ENCODE measurements at regions not wholly inside any gene's neighbourhood (a gene's known extent, or its start where the extent isn't known, plus 50 kb on each side); places are given as distances from the start of the nearest gene placed in this dataset.

DNA sequence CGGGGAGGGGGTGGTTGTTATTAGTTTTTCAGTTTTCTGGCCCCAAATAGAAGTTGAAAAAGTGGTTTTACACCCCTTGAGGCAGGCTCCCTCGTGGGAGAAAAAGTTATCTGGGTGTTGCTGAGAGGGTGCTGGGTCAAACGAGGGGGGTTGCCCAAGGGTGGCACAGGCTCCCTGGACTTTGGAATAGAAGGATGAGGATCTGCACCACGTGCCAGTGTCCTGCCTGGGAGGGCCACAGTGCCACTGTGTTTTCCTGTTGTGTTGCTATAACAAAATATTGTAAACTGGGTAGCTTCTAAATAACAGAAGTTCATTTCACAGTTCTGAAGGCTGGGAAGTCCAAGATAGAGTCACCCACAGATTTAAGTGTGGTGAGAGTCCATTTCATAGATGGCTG, 181.9 kb downstream of the CXCL12 start:
- in situ Hi-C loops (cut with HindIII; ENCODE audit: low sequenced_read_pairs): no loop called here

DNA sequence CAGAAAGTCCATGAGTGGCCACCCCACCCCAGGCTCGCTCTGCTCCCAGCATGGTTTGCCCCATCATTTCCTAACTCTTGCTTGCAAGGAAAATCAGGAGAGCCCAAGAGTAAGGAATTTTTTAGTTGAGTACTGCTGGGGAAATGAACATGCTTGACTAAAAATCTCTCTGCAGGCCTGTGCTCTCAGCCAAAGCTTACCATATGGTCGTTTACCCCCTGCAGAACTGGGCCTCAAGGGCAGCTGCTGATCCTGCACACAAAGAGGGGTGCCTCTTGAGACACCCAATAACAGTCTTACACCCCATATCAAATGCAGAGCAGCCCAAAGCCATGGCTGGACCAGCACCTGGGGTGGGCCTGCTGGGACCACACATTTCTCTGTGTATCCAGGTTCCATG, 183.2 kb downstream of the CXCL12 start:
- in situ Hi-C loops (cut with HindIII; ENCODE audit: low sequenced_read_pairs): no loop called here

DNA sequence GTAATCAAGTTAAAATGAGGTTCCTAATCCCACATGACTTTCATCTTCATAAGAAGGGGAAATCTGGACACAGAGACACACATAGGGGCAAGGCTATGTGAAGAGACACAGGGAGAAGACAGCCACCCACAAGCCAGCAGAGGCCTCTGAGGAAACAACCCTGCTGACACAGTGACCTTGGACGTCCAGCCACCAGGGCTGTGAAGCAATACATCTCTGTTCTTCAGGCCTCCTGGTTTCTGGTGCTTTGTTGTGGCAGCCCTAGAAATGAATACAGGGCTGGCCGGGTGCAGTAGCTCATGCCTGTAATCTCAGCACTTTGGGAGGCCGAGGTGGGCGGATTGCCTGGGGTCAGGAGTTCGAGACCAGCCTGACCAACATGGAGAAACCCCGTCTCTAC, 183.9 kb downstream of the CXCL12 start:
- in situ Hi-C loops (cut with HindIII; ENCODE audit: low sequenced_read_pairs): no loop called here

DNA sequence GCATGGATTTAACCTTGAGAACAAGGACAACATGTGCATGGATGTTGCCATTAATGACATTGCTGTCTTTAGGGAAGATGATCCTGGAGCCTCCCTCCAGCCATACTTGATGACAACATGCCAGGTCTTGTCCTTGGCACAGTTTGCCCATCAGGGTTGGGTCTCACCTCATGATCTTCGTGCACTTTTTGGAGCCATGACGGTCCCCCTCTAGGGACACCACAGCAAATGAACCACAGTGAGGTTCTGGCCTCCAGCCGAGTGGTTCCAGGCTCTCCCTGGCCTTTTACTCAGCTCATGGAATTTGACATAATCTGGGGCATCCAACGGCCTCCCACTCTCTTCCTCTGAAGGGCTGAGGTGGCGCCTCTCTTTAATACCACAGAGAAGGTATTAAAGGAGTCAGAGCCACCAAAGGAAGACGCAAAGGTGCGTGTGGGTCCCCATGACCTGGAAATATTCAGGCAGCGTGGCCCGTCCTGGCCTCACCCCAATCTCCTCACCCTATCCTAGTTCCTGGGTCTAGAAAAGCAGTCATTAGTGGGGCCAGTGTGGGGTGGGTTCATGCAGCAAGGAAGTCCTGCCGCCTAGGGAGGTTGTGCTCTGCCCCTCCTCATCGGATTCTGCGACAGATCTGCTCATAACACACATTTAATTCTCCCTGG, 184.8 kb downstream of the CXCL12 start:
- in situ Hi-C loops (cut with HindIII; ENCODE audit: low sequenced_read_pairs): no loop called here

DNA sequence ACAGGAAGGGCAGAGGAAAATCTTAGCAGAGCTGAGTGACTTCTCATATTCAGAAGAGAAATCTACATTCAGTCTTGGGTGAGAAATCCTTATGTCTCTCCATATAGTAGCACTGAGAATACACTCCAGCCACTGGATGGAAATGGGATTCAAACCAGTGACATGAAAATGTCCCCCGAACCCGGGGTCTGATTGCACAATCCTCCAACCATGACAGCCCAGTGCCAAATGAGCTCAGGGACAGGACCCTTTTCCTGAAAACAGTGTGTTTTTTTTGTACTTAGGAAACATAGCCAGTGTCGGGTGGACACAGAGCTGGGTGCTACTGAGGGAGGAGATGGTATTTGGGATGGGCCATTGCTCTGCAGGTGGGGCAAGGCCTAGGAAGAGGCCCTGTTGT, 185.6 kb downstream of the CXCL12 start:
- in situ Hi-C loops (cut with HindIII; ENCODE audit: low sequenced_read_pairs): no loop called here

DNA sequence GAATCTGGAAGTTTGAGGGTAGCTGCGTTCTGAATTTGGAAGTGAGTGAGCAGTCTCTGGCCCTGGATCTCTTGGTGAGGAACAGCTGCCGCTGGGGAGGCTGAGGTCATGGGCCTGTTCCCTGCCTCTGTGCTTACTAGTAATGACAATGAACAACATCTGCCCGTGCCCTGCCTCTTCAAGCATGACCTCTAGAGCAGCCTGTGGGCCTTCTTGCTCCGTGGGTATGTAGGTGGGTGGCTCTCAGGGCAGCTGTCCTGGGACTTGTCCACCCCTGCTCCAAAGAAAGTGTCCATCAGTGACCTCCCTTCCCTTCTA, 186.2 kb downstream of the CXCL12 start:
- in situ Hi-C loops (cut with HindIII; ENCODE audit: low sequenced_read_pairs): no loop called here

DNA sequence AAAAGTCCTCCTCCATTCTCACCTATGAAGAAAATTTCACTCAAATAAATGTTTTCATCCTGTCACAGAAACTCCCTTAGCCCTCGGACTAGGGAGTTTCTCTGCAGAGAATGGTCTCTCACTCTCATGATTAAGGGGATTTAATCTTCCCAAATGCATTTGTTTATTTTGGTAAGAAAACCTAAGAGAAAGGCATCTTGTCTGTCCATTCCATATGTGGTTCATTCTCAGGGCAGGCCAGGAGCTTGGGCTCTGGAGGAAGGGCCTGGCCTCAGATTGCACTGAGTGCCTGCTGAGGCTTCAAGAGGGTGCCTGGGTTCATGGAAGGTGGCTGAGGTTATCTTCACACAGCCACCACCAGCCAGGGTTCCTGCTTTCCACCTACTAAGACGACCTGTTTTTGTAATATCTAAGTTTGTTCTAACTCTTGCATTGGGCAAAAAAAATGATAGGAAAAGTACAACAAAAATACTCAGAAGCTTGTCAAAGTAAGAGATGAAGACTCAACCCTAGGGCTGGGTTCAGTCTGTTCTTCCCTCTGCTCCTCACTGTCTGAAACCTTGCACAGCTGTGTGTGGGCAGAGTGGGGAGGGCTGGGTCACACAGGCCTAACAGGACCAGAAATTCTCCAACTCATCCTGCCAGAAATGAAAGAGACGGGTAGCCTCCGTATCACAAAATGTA, 186.7 kb downstream of the CXCL12 start:
- in situ Hi-C loops (cut with HindIII; ENCODE audit: low sequenced_read_pairs): no loop called here

DNA sequence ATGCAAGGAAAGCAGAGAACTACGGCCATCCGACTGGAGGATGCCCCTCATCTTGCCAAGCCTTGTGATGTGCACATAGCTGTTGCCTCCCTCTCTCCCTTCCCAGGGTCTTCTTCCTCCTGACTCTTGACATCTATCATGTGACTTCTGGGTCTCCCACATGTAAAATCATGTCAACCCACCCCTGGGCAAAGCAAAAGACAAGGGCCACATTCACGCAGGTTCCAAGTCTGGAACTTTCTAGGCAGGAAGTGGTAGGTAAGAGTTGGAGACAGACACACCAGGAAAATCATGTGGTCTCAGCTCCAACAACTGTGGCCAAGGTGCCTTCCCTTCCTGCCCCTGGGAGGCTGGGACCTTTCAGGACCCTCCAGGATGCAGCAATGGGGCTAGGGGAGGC, 187.3 kb downstream of the CXCL12 start:
- in situ Hi-C loops (cut with HindIII; ENCODE audit: low sequenced_read_pairs): no loop called here

DNA sequence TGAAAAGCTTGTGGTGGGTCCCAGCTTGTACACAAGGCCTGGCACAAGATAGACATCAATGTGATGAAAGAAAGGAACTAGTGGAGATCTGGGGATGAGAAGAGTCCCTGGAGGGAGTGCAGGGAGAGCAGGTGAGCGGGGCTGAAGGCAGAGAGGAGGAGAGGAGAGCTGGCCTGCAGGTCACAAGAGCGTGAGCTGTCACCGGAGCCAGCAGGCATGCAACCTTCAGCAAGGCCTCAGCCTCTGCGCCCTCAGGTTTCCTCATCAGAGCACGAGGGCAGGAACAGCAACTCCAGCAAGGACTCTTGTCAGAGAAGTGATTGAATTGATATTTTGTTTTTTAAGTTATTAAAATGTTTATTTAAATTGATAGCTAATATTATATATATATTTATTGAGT, 188.6 kb downstream of the CXCL12 start:
- in situ Hi-C loops (cut with HindIII; ENCODE audit: low sequenced_read_pairs): no loop called here

DNA sequence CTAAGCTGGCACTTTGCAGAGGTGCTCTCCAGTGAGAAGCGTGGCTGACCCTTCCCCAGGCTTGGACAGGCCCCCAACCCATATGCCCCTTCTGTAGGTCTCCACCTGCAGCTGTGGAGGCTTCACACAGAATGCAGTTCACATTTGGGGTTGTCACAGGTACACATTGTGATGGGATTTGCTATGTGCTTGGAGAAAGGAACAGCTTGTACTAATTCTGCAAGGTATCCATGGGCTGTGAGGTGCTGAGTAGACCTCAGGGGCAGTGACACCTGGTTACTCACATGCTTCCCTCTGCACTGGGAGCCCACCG, 188.9 kb downstream of the CXCL12 start:
- in situ Hi-C loops (cut with HindIII; ENCODE audit: low sequenced_read_pairs): no loop called here

DNA sequence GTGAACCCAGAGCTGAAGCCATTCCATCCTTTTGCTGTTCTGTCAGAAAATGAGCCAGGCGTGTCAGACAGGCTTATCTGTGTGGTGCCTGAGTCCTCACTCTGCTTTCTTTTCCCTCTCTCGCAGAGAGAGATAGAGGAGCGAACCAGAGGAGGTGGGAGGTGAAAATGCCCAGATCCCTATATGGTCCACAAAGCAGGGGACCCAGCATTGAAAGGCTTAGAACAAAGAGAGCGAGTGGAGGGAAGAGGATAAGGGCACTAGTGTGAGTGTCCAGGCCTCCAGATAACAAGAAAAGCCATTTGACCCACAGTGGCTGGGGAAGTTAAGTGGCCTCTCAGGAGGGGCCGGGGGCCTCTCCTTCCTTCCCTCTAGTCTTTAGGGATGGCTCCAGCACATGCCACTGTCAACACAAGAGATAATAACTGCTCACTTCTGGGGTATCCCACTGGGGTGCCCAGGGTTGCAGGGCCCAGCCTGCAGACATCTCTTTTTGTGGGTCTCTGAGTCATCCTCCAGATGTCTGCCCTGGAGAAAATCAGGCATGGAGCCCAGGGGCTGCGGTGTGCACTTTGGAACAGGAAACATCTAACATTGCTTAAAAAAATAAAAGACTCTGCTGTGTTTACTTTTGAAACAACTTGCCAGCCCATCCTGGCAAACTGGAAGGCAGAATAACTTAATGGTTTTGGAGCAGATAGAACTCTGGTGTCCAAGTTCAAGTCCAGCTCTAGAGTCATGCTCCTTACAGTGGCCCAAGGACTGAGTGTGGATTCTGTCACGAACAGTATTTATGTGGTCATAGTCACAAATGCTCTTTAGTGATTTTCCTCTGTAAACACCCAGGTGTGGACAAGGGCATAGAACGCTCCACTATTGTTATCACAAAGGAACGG, 189.5 kb downstream of the CXCL12 start:
- in situ Hi-C loops (cut with HindIII; ENCODE audit: low sequenced_read_pairs): no loop called here

DNA sequence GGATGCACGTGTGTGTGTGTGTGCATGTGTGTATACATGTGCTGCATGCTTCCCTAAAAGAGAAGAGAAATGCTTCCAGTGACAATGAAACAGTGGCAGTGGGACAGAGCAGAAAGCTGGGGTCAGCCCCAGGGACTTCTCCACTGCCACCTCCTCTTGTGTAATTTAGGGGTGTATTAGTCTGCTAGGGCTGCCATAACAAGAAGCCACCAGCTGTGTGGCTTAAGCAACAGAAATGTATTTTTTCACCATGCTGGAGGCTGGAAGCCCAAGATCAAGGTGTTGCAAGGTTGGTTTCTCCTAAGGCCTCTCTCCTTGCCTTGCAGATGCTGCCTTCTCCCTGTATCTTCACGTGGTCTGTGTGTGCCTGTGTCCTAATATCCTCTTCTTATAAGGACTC, 190.5 kb downstream of the CXCL12 start:
- in situ Hi-C loops (cut with HindIII; ENCODE audit: low sequenced_read_pairs): no loop called here

DNA sequence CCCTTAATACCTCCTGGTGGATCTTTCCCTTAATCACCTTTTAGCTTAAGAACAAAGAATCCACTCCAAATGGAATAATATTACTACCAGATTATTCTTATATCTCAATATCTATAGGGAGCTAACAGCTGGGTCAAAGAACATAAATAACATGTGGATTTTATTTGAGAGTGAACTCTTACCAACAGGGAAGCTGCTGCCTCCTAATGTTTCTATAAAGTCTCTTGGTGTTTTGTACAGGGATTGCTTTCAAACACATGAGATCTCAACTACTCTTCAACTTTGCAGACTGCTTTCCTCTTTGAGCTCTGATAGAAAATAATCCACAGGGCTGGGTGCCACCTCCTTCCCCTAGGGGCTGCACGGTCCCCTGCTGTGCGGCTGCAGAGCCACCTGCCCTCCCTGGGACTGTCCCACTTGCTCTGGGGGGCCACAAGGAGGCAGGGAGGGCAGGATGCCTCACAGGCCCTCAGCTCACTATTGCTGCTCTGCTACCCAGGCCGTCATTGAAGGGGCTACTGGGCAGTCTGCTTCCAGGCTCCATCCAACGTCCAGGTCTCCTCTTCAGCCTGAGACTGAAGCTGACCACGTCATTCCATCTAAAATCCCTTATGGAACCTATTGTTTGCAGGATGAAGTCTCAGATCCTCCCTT, 191.2 kb downstream of the CXCL12 start:
- in situ Hi-C loops (cut with HindIII; ENCODE audit: low sequenced_read_pairs): no loop called here

DNA sequence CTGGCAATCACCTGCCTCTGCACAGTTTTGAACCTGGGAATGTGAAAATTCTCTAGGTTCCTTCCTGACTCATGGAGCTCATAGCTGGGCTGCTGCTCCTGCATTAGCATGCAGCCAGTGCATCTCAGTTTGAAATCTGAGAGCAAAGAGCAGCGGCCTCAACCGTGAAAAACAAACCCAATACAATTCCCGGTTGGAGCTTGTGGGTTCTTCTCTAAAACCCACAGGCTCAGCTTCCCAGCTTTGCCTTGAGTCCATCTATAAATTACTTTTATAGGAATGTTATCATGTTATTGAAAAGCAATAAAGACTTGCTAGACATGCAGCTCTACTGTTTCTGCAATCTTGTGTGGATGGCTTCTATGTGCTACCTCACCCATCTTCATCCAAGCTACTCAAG, 191.7 kb downstream of the CXCL12 start:
- in situ Hi-C loops (cut with HindIII; ENCODE audit: low sequenced_read_pairs): no loop called here

DNA sequence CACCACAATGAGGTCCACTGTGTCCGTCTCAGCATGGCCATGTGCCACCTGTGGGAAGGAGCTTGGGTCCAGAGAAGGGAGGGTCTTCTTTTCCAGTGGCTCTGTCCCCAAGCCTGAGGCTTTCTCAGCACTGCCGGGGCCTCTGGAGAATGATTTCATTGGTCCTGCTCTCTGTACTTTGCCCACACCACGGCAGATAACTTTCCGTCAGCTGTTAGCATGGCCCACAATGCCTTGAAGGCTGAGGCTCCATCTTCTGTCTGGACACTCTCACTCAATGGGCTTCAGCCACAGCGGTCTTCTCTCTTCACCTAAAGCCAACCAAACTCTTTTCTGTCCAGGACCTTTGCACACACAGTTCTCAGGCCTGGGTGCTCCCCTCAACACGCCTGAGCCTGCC, 192.5 kb downstream of the CXCL12 start:
- in situ Hi-C loops (cut with HindIII; ENCODE audit: low sequenced_read_pairs): no loop called here

DNA sequence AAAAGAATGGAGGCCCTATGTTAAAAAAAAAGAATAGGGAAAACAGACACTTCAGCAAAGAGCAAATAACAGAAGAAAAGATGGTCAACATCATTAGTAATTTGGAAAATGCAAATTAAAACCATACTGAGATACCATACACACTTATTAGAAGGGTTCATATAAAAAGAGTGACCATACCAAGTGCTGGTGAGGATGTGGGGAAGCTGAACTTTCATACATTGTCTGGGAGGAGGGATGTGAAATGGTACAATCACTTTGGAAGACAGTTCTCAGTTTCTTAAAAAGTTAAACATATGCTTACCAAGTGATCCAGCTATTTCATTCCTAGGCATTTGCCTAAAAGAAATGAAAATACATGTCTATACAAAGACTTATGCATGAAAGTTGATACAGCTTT, 194.4 kb downstream of the CXCL12 start:
- in situ Hi-C loops (cut with HindIII; ENCODE audit: low sequenced_read_pairs): no loop called here

DNA sequence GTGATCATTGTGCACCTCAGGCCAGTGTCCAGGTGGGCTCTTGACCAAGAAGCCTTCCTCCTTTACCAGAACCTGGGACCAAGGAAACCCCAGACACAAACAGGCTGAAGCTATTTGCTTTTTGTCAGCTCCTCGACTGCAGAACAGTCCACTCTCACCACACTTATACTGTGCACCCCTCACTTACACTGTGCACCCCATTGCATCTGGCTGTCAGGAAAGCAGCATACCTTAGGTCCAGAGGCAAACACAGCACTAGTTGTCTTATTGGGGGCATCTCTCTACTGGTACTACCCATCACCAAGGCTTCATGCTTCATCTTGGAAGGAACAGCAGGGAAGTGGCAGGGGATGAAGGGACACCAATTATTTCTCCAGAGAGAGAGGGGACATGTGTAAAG, 198.1 kb downstream of the CXCL12 start:
- in situ Hi-C loops (cut with HindIII; ENCODE audit: low sequenced_read_pairs): no loop called here

DNA sequence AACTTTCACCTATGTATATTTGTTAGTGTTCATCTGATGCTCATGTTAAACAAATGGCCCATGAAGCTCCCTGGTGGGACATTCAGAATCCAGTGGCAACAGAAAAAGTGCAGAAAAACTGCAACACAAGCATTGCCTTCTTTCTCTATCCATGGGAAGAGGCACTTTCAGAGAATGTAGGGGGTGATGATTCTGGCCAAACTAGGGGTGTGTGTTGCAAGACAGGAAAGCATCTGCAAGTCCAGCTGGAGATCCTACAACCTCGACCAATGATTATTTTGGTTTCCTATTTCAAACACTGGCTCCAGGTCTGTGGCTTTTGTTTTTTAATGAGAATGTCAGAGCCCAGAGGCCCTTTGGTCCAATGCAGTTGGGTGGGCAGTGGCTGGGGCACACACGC, 198.7 kb downstream of the CXCL12 start:
- in situ Hi-C loops (cut with HindIII; ENCODE audit: low sequenced_read_pairs): no loop called here

DNA sequence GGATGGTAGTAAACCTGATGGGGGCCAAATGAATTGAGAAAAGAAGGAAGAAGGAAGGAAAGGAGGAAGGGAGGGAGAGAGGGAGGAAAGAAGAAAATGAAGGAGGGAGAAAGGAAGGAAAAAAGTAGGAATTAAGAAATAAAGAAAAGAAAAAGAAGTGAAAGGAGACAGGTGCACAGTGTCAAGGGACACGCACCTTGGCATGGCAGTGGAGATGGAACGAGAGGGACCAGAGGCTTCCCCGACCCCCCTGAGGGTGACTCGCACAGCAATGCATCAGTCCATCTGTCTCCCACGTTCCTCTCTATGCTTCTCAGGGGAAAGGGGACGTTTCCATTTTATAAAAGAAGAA, 199.6 kb downstream of the CXCL12 start:
- in situ Hi-C loops (cut with HindIII; ENCODE audit: low sequenced_read_pairs): no loop called here

DNA sequence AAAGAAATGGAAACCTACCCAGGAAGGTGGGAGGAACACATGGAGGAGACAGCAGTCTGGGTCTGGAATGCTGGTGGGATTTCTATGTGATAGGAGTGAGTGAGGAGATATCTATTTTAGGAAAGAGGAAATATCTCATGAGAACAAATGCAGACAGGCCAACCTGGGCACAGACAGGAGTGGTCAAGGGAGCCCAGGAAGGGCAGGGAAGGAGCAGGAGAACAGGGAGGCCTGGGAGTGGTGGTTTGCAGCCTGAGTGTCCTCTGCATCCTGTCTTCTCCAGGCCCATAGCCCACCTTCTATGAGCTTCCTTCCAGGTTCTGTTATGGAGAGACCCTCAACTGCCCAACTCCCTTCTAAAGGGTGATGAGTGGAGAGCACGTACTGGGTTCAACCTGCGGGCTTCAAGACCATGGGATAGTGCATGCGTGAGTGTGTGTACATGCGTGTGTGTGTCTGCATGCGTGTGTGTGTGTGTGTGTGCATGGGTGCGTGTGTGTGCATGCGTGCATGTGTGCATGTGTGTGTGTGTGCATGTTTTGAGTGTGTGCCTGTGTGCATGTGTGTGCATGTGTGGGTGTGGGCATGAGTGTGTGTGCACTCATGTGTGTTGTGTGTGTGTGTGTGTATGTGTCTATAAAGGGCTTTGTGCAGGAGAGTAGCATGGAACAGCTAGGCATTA, 200.1 kb downstream of the CXCL12 start:
- in situ Hi-C loops (cut with HindIII; ENCODE audit: low sequenced_read_pairs): no loop called here
